ENCODE measurements at regions not wholly inside any gene's neighbourhood (a gene's known extent, or its start where the extent isn't known, plus 50 kb on each side); places are given as distances from the start of the nearest gene placed in this dataset.

DNA sequence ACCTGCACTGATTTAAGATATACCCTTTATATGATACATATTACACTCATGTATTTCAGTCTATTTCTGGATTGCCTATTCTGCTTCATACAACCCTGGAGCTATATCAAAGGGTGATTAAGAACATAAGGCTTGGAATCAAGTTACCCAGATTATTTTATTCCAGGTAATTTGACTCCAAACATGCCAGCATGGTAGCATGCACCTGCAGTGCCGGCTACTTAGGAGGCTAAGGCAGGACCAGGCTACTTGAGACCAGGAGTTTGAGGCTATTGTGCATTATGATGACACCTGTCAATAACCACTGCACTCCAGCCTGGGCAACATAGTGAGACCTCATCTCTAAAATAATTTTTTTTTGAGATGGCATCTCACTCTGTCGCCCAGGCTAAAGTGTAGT is 50.4 kb upstream of the NEO1 start:
- no peak for DNase-seq (ENCODE audit: low spot score)

DNA sequence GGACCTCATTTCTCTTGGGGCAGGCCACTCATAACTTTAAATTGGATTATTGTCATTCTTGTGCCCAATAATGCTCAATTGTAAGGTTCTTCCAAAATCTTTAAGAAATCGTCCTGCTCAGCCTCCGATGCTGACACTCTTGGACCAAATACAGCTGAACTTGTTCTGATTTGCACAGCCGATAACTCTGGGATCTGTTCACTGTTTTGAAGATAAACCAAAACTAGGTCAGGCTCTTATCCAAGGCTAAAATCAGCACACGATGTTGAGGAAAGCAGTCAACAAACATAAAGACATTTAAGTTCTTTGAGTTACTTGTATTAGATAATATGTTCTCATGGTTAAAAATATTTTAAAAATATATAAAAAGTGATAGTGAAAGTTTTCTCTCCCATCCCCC is 52.0 kb upstream of the NEO1 start:
- no peak for DNase-seq (ENCODE audit: low spot score)

DNA sequence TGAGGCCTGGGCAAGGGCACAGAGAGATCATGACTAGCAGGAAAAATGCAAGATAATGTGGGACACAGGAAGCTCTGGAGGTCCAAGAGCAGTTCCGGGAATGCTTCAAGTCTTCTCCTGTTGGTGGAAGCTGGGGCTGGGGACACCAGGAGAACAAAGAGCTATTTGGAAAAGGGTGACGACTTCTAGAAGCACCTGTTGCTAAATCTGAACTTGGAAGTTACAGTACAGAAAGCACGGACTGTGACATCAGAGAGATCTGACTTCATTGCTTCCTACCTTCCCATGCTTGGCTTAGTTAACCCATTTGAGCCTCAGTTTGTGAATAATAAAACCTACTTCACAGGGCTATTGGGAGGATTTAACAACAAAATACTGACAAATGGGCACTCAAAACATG is 52.7 kb upstream of the NEO1 start:
- DNase-seq (ENCODE audit: low spot score) = no peak

DNA sequence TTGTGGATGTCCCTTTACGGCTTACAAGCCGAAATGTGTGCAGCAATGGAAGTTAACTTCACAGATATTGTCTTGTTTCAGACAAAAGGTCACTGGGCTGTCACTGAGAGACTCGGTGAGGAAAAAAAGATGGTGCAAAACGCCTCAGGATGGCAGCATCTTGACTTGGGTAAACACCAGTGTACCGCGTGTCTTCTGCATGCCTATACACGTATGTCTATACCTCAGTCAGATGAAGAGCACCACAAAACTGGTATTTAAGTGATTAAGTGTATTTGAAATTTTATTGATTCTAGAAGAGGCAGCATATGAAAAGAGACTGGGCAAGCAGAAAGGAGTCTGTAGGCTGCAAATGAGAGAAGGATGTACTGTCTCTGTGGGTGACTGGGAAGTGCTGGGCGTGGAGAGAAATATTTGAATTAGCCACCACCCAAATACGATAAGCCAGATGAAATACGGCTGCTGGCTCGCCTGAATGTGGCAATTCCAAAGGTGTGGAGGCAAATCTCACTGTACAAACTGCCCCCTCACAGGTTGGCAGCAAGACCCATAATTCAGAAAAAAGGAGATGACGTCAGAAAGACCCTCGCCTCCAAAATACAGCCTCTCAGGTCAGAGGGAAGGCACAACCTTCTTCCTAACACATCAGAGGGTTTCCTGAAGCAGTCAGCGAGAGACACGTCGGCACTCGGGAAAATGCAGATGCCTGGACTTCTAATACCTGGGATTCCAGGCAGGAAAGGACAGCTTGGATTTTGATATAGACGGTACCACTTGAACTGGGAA is 53.4 kb upstream of the NEO1 start:
- DNase-seq (ENCODE audit: low spot score) = no peak

DNA sequence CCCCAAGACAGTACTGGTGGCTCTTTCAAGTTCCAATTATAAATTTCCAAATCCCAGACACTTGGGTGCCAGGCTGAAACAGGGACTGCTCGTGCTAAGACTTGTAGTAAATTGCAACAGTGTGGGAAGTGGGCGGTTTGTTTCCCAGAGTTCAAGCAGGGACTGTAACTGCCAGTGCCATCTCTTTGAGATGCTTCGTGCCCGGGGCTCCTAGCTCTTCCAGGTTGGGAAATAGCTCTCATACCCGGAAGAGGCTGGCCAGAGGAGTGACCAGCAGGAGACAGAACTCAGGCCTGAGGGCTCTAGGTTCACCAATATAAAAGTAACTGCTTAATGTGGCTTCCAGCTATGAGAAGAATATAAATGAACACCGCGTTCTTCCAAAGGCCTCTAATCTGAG is 54.0 kb upstream of the NEO1 start:
- peak; percentile 17 for DNase-seq (ENCODE audit: low spot score)

DNA sequence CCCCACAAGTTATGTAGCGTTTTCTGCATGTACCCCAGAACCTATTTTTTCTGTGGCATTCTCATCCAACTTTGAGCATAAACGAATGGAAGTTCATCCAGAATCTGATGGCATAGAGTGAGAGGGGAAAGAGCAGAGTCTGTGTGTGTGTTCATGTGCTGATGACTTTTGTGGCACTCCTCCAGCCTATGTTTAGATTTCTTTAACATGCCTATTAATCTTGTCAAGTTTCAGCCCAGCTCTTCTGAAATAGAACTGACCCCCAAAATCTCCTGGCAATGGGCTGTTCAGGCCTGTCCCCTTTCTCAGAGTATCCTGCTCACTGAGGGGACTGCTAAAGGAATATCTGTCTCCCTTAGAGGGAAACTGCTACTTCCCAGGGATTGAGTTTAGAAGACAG is 56.4 kb upstream of the NEO1 start:
- DNase-seq (ENCODE audit: low spot score) = no peak

DNA sequence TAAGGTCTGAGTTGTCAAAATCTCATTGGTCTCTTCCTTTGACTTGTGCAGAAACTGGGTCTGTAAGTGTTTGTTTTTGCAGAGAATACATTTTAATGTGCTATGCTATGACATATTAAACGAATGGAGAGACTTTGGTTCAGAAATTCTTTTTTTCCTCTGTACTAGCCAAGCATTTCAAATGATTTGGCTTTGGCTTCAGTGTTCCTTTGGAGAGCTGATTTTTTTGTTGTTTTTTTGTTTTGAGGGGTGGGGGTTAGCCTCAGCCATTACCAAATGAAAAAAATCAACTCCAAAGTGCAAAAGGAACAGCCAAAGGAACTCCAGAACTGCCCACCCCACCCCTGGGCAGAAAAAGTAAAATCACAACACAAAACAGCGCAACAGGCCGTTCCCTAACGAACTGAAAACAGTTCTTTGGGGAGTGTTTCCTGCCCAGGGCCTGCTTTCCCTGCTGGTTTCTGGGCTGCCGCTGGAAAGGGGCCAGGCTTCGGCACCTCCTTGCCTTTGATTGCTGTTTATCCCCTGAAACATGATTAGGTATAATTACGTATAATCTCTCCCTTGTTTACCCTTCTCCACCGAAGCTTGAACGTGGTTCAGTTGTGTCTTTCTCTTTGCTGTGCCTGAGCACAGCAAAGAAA is 57.6 kb upstream of the NEO1 start:
- peak; percentile 32 for DNase-seq (ENCODE audit: low spot score)

DNA sequence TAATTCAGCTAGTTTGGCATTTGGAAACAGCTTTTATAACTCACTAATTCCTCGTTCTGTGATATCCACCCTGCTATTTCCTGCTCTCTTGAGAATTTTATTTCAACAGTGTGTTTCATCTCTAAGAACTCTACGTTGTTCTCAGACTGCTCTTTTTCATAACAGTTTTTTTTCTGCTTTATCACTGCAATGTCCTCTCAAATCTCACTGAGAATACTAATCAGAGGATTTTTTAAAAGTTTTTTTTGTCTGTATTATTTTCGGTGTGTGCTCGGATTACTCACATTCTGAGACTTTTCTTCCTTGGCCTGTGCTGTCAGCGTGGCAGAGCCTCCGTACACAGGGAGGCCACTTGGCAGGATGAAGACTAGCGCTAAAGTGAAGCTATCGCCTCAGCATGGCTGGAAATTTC is 59.4 kb upstream of the NEO1 start:
- no peak for DNase-seq (ENCODE audit: low spot score)

DNA sequence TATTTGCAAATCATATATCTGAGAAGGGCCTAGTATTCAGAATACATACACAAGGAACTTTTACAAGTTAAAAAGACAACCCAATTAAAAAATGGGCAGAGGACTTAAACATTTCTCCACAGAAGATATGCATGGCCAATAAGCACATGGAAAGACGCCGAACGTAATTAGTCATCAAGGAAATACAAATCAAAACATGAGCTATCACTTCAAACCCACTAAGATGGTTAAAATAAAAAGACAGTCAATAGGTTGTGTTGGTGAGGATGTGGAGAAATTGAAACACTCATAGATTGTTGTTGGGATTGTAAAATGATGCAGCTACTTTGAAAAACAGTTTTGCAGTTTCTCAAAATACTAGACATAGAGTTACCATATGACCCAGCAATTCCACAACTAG is 61.2 kb upstream of the NEO1 start:
- DNase-seq (ENCODE audit: low spot score) = no peak

DNA sequence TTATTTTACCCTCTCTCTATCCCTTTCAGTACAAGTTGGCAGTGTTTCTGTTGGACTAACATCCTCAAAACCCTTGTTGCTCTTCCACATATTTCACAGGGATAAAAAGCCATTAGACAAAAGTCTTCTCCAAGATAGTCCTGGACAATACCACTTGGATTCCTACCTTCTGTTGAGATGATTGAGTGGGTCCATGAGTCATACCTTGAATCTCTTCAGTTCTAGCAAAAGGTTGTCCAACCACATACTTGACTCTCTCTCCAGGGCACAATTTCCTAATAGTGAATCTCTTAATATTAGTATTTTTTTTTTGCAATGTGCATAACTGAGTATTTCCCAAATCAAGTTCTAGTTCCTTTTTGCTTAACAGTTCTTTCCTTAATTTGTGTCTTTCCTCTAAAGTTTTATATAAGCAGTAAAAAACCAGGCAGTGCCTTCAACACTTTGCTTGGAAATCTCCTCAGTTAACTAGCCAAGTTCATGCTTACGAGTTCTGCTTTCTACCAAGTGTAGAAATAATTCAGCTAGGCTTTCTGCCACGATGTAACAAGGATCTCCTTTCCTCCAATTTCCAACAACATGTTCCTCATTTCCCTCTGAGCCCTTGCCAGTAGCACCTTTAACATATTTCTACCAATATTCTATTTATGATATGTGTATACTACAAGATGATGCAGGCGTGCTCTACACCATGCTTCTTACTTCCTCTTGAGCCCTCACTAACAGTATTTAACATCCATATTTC is 68.3 kb upstream of the NEO1 start:
- DNase-seq (ENCODE audit: low spot score) = no peak

DNA sequence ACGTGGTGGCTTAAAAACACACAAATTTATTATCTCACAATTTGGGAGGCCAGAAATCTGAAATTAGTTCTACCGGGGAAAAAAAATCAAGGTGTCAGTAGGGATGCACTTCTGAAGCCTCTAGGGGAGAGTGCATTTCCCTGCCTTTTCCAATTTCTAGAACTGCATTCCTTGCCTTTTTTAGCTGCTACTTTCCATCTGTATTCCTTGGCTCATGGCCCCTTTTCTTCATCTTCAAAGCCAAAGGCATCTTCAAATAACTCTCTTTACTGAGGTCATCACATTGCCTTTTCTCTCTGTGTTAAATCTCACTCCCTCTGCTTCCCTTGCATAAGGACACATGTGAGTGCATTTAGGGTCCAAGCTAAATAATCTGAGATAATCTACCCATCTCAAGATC is 69.5 kb upstream of the NEO1 start:
- DNase-seq (ENCODE audit: low spot score) = no peak

DNA sequence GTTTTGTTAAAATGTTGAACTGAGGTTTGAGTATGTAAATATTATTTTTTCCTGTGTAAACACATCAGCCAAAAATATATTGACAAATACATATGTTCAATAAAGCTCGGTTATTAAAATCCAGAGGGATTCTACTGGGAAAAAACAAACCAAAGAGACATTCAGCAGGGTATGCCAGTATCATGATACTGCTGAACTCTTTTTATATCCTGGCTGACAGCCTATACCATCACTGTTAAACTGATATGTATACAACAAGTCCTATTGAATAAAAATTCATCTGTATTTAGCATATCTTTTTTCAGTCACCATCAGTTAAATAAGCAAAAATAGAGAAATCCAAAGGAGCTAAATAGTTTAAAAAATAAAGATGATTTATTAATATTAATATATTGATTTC is 71.6 kb upstream of the NEO1 start:
- DNase-seq (ENCODE audit: low spot score) = no peak

DNA sequence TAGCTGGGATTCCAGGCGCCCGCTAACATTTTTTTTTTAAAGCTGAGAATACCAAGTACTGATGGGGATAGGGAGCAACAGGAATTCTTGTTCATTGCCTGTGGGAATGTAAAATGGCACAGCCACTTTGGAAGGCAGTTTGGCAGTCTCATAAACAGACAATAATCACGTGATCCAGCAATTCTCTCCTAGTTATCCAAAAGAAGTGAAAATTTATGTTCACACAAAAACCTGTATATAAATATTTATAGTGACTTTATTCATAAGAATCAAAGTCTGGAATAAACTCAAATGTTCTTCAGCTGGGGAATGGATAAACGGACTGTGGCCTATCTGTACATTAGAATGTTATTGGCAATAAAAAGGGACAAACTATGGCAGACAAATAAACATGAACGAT is 72.5 kb upstream of the NEO1 start:
- no peak for DNase-seq (ENCODE audit: low spot score)

DNA sequence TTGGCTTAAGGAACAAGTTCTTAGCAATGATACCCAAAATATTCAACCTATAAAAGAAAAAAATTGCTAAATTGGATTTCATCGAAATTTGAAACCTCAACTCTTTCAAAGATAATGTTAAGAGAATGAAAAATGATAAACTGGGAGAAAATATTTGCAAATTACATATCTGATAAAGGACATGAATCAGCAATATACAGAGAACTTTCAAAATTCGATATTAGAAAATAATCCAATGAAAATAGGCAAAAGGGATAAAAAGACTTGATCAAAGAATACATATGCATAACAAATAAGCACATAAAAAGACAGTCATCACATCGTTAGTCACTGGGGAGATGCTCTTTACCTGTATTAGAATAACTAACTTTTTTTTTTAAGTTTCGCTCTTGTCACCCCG is 73.0 kb upstream of the NEO1 start:
- no peak for DNase-seq (ENCODE audit: low spot score)

DNA sequence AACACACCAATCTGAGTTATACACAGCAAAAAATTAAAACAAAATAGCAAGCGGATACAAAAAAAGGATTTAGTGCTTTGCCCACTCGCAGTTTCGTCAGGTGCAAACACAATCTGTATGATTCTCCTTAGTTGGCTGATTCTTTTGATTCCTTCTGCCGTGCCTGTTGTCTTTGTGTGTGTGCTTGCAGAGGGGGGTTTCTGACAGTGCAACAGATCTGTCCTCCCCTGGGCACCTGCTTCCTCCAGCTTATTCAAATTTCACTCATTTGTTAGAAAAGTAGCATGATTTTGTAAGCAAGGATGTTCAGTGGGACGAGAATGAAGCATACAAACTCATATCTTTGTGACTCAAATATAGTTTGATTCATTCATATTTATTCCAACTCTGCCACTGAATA is 74.0 kb upstream of the NEO1 start:
- DNase-seq (ENCODE audit: low spot score) = no peak

DNA sequence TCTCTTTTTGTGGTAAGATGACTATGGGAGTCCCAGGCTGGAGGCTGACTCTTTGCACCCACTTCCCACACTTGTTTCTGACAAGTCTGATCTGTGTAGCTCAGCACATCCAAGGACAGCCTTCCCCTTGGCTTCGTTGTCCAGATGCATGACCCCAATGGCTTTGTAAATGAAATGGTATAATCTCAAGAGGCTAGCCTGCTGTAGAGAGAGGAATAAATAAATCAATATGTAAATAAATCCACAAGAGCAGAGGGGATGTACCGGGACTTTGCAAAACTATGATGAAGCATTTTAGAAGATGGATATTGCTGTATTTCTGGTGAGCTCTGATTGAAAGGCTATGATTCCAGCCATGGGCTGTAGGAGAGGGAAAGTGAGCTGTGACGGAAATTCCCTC is 79.9 kb upstream of the NEO1 start:
- no peak for DNase-seq (ENCODE audit: low spot score)

DNA sequence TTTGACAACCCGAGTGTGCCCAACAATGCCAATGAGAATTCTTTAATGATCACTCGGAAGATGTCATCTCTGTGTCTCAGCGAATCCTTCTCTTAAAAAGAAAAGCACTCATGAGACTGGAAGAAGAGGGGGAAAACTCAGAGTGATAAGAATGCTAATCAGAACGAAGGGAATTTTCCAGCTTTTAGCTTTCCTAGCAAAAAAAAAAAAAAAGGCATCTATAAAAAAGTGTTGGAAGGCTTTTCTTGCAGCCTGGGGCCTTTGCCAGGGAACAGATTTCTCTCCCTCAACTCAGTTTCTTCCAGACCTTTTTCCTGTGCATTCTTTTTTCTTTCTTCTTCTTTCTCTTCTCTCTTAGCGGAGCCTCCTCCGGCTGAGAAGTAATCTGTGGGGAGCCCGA is 80.5 kb upstream of the NEO1 start:
- peak; percentile 14 for DNase-seq (ENCODE audit: low spot score)

DNA sequence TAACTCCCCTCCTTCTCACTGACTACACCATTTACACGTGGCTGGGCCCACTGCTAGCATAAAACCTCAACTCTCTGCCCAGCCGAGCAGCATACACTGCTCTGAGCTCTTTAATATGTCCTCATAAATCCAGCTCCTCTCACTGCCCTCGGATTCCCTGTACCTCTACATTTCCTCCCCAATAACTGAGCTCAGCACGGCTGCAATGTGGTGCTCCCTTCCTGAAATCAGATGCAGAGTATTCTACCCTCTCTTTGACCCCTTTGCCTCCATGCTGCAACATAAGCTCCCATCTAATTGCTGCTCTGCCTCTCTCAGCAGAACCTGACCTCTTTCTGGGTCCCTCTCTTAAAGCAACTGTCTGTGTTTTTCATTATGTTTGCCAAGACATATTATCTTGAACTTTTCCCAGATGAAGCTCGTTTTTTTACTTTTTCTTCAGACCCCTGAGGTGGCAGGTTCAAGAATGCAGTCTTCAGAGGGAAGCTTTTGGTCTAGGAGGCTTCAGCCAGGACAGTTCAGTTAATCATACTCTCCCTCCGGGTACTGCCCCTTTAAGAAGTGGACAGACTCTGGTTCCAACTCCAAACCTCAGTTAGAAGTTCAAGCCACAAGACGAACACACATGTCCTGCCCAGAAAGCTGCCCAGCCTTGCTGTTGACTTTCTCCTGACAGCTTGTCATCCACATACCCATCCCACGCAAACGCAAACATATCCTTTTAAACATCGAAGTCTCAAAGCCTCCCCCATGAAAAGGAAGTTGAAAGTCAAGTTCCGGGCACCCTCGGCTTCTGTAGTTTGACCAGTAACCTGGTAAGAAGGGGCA is 81.1 kb upstream of the NEO1 start:
- no peak for DNase-seq (ENCODE audit: low spot score)

DNA sequence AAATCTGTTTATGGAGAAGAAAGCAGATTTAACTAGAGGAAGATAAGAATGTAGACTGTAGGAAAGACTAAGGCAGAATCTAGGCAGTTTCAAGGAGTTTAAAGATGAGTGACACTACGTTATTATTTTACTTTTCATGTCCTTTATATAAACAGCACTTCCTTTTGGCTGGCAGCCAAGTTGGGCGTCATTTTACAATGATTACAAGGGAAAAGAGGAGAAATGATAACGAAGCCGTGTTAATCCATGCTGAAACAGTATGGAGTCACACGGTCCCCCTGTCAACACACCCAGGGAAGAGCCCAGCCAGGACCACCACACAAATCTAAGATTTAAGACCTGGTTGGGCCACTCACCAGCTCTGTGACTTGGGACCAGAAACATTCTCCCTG is 83.7 kb upstream of the NEO1 start:
- DNase-seq (ENCODE audit: low spot score) = no peak

DNA sequence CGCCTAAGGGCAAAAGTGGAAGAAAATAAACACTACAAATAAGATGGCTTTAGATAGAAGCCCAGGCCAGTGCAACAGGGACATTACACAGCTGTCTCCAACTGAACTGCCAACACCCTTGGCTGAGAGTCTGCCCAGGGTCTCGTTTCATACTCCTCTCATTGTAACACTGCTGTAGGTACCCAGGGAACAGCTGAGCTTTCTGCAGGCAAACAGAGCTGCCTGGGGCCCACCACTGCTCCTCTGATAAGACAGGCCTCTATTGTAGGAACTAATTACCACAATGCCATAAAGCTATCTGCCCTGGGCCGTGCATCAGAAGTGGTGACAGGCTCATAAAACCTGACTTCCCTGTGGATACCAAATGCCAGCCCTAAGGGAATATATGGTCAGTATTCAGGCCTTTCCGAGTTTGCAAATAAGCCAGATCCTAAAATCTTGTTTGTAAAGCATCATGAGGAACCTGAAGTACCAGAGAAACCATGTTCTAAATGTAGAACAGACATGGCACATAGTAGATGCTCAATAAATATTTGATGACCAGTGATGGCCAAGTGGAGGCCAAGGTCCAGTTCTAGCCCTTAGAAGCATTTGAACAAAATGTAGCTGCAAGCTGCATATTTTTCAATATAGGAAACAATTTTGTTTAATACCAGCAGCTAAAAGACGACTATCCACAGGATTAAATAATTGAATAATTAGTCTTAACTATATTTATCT is 84.3 kb upstream of the NEO1 start:
- no peak for DNase-seq (ENCODE audit: low spot score)

DNA sequence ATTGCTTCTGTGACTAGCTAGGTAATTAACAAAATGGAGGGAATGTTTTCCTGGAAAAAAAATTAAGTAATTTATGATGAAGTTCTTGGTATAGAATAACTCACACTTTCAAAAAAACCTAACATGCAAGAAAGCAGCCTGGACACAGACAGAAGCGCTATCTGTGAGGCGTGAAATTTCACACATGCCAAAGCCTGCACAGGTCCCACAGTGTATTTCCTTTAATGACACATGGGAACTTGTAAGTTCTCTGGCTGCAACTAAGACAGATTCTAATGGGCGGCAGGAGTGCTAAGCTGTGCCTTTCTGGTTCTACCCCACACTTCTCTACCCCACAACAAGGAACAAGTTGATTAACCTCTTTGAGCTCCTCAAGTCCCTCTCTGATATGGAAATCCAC is 84.9 kb upstream of the NEO1 start:
- DNase-seq (ENCODE audit: low spot score) = no peak

DNA sequence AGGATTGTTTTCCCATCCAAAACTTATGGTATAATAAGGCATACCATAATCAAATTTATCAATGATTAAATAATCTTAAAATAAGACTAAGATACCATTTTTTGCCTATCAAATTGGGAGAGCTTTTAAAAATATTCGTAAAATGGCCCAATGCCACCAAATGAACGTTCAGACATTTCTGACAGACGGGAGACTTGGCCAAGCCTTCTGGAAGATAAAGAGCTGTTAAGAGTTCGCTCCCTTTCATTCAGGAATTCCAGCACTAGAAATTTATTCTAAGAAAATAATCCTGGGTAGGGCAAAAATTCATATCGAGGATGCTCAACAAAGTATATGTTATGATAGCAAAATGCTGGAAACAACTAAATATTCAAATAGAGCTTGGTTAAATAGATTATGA is 85.6 kb upstream of the NEO1 start:
- DNase-seq (ENCODE audit: low spot score) = no peak
